HG03025 (cell line): ENCODE measurements at regions not wholly inside any gene's neighbourhood (a gene's known extent, or its start where the extent isn't known, plus 50 kb on each side); places are given as distances from the start of the nearest gene placed in this dataset.
A peak's percentile ranks its signal among the peaks of the same experiment; 100 is the strongest.

ENCODE experiments used
- ATAC-seq: cut with Tn5 transposase; IDR thresholded peaks from one replicate; pipeline ENCODE4 v1.9.1; 2021; ENCODE audit warnings: mild to moderate bottlenecking, moderate library complexity; ENCODE audit not compliant: unreplicated experiment, low FRiP score

- ATAC-seq: no peak
Measured at GRCh38 chr1:91152331-91152730, 130.5 kb upstream of the ZNF644 start.

DNA sequence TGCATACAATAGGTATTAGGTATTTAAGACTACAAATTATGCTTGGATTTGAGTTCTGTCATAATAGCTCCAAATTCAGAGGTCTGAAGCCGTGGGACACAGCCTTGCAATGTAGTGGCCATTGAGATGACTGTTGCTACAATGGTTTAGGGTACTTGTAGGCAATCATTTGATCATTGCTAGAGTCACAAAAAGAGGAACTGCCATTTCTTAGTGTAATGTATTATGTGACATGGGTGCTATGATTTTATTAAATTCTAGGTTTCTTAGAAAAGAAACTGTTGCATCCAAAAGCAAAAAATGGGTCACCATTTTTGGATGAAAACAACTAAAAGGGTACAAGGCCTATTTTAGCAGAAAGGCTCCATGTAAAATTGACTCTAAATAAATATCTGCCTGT is 129.9 kb upstream of the ZNF644 start:
- ATAC-seq: no peak

GRCh38 chr1:91148641-91149069 is 126.8 kb upstream of the ZNF644 start:
- ATAC-seq: no peak

DNA sequence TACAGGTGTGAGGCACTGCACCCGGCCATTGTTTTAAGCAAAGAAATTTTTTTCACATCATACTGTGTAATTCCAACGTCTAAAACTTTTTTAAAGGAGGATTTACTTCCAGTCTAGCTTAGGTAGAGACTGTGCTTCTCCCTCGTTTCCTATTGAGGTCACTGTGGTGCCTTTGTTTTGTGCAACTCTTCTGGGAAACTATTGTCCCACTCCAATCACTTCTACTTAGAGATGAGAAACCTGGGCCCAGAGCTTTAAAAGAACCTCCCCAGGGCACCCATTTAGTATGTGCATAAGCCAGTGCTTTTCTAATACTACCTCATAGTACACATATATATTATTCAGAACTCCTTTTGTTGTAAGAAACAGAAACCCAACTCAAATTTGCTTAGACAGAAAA is 120.0 kb upstream of the ZNF644 start:
- no peak for ATAC-seq

GRCh38 chr1:91138959-91139358 is 117.1 kb upstream of the ZNF644 start:
- no peak for ATAC-seq

- ATAC-seq: no peak
Measured at GRCh38 chr1:91137173-91137852, 115.5 kb upstream of the ZNF644 start.

DNA sequence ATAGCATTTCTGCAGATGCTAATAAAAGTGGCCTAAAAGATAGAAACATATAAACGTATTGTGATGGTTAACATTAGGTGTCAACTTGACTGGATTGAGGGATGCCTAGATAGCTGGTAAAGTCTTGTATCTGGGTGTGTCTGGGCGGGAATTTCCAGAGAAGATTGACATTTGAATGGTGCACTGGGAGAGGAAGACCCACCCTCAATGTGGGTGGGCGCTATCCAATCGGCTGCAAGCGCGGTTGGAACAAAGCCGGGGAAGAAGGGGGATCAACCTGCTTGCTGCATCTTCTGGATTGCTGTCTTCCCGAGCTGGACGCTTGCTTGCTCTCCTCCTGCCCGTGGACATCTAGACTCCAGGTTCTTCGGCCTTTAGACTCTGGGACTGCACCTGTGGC is 114.0 kb upstream of the ZNF644 start:
- ATAC-seq: no peak

- no peak for ATAC-seq
Measured at GRCh38 chr1:91133248-91133647, 111.4 kb upstream of the ZNF644 start.

- ATAC-seq: no peak
Measured at GRCh38 chr1:91130256-91130985, 108.6 kb upstream of the ZNF644 start.

DNA sequence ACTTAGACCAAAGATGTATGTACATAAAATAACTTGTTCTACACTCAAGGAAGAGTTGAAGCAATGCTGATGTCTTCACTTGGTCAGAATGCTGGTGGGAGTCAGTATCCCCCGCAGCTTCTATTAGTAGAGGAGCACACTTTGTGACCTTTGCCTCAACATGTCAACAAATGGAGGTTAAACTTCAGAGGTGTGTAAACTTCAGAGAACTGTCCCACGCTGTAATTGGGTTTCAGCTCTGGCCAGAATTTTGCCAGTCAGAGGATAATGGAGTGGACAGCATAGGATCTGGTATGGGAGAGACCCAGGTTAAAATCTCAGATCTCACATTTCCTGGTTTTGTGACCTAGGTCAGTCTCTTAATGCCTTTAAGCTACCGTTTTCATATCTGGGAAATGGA is 107.6 kb upstream of the ZNF644 start:
- ATAC-seq: no peak

DNA sequence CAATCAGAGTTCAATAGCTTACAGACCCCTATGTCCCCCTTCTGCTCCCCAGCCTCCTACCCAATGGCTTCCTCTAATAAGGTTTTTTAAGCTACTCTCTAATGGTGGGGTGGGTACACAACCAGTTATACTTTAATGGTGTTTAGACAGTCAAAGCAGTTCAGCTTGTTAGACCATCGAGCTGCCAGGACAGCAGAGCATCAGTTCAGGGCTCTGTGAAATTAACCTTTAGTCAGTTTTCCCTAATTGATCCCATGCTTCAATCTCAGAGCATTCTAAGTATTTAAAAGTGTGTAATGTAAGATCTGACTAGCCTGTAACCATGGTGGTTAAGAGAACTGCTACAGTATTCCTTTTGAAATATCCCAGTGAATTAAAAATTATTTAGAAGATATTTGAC is 107.2 kb upstream of the ZNF644 start:
- ATAC-seq: no peak

- peak; percentile 56 for ATAC-seq
Measured at GRCh38 chr1:91124989-91125417, 103.2 kb upstream of the ZNF644 start.

DNA sequence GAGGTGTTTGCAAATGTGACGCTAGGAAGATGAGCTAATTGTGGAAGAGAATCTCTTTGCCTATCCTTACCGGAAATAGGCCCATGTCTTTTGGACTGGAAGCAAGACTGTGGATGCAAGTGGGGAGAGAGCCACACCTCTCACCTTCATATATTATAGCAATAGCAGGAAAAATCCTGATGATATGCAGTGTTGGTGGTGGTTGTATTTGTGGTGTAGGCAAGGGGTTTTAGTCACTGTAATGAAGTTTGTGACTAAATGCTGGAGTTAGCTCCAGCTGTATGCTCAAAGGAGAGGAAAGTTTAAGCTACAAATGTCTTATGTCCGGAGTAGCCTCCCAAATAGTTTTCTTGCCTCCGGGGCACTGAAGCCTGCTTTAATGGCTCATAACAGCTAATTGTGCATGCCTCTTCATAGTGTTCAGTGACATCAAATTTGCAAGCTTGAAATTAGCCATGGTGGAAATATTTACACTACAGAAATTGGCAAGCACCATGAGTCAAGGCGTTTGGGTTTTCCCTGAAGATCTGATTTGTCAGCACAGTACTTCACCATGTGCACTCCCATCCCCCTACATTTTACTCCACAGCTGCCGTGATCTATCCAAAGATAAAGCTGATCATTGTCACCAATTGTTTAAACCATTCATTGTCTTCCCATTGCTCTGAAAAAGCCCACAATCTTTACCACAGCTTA is 102.6 kb upstream of the ZNF644 start:
- peak; percentile 43 for ATAC-seq

DNA sequence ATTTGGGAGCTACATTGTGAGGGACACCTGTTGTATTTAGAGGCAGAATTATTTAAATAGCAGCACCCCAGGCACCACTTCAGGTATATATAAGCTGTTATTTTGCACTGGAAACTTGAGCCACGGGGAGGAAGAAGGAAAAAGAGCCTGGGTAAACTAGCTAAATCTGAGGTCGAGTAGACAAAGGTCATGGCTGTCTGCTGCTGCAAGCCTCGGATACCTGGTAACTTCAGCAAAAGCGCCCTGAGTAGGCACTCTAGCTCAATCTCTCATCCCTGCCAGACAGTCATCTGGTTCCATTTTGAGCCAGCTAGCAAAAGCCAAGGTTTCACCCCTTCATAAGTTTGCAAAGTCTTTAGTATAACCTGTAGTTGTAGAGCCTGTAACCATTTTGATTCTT is 101.9 kb upstream of the ZNF644 start:
- ATAC-seq: no peak

- ATAC-seq: no peak
Measured at GRCh38 chr1:91123319-91123718, 101.5 kb upstream of the ZNF644 start.

DNA sequence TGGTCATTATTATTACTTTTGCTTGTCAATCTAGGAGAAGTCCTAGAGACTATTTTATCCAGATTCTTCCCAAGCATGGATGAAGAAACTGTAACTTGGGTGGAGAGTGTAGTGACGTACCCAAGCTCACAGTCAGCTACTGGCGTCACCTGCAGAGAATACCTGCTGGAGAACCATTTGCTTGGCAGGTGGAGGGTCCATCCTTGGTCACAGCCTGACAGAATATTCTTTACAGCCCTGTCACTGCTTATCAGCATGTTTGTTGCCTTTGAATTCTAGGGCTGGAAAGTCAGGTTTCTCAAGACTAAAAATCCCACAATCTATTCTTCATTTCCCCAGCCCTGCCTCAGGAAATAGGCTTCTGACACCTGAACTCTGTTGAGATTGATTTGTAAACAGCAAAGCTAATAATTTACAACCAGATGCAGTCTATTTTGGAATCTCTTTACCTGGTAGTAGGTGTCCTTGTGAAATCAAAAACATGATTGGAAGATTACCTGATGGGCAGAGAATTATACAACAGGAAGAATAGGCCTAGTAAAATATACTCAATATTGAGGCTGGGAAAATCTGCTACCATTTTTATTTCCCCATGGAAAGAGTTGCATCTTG is 100.4 kb upstream of the ZNF644 start:
- ATAC-seq: no peak

DNA sequence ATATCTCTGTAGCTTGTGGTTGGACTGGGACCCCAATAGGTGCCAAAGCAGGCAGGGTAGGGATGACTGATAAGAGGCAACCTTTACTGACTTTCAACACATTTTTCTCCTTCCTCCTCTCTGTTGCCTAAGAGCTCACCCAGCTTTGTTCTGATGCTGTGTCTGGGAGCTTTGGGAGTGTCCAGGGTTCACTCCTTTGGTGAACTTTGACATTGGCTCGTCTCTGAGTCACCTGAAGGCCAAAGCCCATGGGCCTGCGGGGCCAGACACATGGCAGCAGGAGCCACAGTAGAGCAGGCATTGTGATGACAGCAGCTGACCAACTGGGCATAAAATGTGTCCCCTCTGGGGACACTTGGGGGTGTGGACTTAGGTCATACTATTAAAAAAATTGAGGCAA is 99.5 kb upstream of the ZNF644 start:
- ATAC-seq: no peak

DNA sequence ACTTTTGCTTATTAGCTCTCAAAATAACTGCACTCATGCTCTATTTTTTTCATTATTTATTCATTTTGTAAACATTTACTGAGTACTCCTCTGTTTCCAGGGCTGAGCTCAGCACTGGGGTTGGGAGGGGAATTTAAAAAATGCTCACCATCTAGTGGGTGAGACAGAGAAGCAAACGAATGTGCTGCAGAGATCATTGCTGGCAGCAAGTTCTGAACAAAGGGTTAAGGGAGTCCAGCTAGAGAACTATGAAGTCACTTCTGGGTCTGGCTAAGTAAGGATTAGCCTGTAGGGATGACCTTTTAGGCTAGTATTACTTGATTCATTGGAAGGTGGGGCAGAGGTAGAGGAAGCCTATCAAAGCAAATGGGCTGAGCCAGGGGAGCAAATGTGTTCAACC is 99.1 kb upstream of the ZNF644 start:
- no peak for ATAC-seq

- ATAC-seq: no peak
Measured at GRCh38 chr1:91120421-91120820, 98.6 kb upstream of the ZNF644 start.

DNA sequence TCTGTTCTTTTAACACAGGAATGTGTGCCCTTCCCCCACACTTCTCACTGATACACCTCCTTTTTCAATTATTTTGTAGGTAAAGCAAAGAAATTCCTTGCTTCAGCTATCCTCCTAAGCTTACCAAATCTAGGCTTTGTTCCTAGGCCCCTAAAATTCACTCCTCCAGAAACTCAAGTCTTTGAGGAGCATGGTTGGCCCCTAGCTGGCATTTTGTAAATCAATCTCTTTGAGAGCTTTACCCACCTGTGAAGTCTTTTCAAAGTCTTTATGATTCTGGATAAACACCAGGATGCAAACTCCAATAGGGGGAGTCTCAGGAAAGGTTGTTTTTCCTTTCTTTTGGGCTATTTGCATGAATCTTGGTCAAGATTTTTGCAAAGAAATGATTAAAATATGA is 82.9 kb upstream of the ZNF644 start:
- no peak for ATAC-seq

GRCh38 chr1:91101328-91101727 is 79.5 kb upstream of the ZNF644 start:
- ATAC-seq: no peak
